GM18511 (cell line): ENCODE measurements at regions not wholly inside any gene's neighbourhood (a gene's known extent, or its start where the extent isn't known, plus 50 kb on each side); places are given as distances from the start of the nearest gene placed in this dataset.
"Not testable (repeated sequence)": the region's sequence is repeated elsewhere in the genome, so short reads cannot be mapped to it uniquely, and the experiment has no call there.

ENCODE experiments used
- ATAC-seq: cut with Tn5 transposase; IDR thresholded peaks from one replicate; pipeline ENCODE4 v1.9.1; 2021; ENCODE audit warnings: mild to moderate bottlenecking, moderate library complexity; ENCODE audit not compliant: unreplicated experiment

DNA sequence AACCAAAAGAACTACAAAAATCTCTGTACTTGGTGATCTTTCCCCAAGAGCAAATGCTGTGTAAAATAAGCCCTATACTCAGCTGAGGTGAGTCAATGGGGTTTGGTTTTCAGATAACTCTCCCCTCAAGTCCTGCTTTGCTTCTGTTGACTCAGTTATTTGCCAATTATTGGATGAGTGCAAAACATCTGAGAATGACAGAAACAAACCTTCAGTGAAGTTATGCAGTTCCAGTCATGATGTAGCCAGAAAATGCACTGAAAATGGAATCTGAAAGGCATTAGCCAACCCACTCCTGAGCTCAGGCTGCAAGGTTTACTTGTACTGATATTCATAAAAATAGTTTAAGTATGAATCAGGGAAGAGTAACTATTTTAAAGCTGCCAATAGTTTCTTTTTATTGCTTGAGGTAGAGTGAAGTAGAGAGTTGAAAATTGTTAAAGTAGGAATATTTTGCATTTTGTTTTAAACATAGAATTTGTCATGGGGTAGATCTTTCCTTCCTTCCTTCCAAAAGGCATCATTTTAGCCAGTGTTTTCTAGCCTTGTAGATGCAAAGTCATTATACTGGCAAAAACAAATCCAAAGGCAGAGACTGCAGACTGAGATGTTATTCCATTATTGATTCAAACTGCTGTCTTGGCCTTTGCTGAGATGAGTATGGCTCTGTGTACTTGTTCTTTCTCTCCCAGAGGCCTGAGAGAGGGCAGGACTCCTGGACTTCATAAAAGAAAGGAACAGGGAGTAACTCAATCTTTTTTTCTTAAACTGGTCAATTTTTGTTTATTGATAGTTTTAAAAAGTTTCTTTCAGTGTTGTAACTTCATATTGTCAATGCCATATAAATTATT, 215.3 kb downstream of the RND3 start:
- ATAC-seq: no peak

- ATAC-seq: no peak
These were observed 219.6 kb downstream of the RND3 start for GRCh38 chr2:150267651-150268415.

DNA sequence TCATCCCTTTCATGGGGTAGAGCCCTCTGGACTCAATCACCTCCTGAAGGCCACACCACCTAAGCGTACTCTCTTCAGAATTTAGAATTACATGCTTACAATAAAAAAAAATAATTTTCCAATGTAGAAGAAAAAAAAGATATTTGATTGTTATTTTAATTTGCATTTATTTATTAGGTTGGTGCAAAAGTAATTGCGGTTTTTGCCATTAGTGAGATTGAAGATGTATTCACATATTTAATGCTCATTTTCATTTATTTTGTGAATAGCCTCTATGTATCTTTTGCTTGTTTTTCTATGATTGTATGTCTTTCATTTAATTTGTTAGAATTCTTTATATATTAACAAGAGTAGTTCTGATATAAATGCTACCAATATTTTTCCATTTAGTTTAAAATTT, 220.5 kb downstream of the RND3 start:
- ATAC-seq: no peak

GRCh38 chr2:150264442-150264841, 223.0 kb downstream of the RND3 start:
- ATAC-seq: no peak

- no peak for ATAC-seq
These were observed 225.8 kb downstream of the RND3 start for GRCh38 chr2:150261691-150262090.

- no peak for ATAC-seq
These were observed 226.8 kb downstream of the RND3 start for GRCh38 chr2:150260636-150261035.

DNA sequence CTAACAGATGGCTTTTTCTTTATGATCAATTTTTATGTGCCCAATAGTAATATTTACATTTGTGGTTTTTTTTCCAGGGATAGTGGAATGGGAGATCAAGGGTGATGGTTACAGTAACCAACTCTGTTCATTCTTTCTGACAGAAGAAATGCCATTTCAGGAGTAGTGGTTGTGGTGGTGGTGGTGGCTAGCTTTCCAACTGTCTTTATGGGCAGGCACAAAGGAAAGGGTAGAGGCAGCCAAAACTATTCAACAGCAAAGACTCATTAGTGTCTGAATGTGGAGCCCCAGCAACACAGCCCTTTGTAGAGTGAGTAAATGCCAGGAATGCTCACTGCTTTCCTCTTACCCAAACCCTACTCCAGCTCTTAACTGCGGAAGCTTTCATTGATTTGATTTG, 227.7 kb downstream of the RND3 start:
- ATAC-seq: no peak

- ATAC-seq: no peak
These were observed 228.6 kb downstream of the RND3 start for GRCh38 chr2:150258781-150259307.

DNA sequence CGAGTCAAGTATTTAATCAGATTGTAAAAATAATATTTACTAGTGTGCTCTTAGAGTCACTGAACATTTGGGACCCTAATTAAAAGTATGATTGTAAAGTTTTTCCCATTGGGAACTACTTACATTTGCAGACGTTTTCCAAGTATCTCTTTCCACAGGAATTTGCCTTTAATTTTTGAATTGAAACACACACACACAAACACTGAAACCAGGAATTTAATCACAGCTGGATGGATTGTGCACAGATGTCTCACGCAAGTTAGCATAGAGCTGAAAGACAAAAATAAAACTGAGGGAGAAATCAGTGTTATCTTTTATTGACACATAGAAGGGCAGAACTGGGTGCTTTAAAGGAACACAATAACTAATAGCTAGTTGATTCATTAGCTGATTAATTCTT, 230.7 kb downstream of the RND3 start:
- ATAC-seq: no peak

- ATAC-seq: no peak
These were observed 231.9 kb downstream of the RND3 start for GRCh38 chr2:150255528-150255927.

DNA sequence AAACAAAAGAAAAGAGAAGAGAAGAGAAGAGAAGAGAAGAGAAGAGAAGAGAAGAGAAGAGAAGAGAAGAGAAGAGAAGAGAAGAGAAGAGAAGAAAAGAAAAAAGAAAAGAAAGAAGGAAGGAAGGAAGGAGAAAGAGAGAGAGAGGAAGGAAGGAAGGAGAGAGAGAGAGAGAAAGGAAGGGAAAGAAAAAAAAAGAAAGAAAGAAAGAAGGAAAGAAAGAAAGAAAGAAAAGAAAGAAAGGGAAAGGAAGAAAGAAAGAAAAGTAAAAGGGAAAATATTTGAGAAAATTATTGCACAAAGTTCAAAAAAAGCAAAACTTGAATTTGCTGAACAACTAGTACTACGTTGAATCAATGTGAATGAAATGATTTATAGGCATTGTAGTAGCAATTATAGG, 237.7 kb downstream of the RND3 start:
- not testable (repeated sequence) for ATAC-seq

- ATAC-seq: no peak
These were observed 240.0 kb downstream of the RND3 start for GRCh38 chr2:150247481-150247880.

GRCh38 chr2:150234787-150235446, 252.6 kb downstream of the RND3 start:
- no peak for ATAC-seq

- no peak for ATAC-seq
These were observed 254.6 kb downstream of the RND3 start for GRCh38 chr2:150232871-150233270.

DNA sequence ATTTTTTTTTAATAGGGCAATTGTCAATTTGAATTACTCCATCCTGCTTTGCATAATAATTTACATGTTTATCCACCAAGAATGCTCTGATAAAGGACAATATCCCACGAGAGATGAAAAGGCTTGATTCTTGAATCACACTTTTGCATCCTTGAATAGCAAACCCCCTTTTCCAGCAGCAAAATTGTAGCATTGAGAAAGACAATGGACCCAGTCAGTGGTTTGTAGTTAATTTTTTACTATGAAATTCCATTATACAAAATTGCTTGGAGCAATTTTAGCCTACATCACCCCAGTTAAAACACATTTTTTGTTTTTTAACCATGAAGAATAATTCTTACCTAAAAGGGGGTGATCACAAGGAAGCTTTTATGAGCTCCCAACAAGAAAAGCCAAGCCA, 255.1 kb downstream of the RND3 start:
- ATAC-seq: no peak

- ATAC-seq: no peak
These were observed 256.9 kb downstream of the RND3 start for GRCh38 chr2:150230616-150231015.

DNA sequence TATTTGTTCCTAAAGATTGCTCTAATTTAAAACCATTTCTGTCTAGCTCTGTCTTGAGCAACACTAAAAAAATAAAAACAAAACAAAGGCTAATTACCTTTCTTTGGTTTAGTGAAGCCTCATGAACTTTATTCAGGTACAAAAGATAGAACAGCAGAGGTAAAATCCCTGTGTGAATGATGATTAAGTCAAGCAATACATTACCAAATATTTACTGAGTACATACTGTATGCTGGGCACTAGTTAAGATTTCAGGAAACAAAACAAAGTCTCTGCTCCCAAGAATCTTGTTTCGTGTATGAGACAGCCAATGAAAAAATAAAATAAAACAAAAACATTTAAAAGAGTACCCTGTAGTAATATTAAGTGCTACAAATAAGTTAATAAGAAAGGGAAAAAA, 257.5 kb downstream of the RND3 start:
- ATAC-seq: no peak

DNA sequence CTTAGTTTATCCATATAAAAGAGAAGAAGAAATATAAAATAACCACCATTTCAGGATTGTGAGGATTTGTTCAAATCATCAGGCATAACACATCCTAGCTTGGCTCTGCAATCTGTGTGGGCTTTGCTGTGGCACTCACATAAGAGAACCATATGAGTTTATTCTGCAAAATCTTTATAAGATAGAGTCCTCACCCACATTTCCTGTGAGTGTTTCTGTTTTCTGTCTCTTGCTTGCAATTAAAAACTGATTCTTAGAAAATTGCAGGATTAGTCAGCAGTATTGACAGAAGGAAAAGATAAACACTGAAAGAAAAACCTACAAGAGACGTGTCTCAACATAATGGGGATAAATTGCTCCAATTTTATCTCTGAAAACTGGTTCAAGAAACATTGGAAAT, 258.5 kb downstream of the RND3 start:
- no peak for ATAC-seq

DNA sequence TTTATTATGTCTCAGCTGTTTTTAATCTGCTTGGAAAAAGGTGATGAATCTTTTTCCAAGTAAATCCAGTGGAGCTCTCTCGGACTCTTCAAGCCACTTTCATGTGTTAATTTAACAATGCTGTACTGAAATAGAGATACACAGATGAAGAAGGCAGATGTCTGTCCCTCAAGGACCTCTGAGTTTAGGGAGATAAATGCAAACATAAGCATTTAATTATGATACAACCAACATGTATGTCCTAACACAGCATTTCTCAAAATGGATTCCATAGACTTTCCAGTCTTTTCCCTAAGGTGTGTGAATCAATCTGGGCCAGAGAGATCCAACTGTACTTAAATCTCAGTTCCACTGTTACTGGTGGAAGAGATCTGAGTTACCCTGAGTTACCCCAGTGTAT, 262.4 kb downstream of the RND3 start:
- ATAC-seq: no peak

DNA sequence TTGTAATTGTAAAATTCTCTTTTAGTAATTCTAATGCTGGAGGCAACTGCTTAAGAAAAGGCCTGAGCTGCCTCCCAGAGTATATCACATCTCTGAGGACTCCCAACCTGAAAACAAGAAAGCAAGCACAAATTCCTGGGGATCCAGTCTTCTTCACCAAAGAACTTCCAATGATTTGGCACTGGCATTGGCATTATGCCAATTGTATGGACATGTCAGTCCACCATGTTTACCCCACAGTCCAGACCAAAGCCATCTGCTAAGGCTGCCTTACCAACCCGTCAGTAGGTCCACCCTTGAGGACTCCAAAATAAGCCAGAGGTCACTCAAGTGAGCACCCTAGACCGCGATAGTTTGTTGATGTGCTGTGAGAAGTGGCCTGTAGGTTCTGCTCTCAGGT, 263.1 kb downstream of the RND3 start:
- ATAC-seq: no peak

- ATAC-seq: no peak
These were observed 264.5 kb downstream of the RND3 start for GRCh38 chr2:150222942-150223341.
